Activated CD8-positive, alpha-beta memory T cell treated with anti-CD3 and anti-CD28 coated beads for 1 hour (primary cell): ENCODE measurements at regions not wholly inside any gene's neighbourhood (a gene's known extent, or its start where the extent isn't known, plus 50 kb on each side); places are given as distances from the start of the nearest gene placed in this dataset.

Experiments used
- DNase-seq, 2 donors: peaks; one replicate each; pipeline ENCODE4 v3.0.0-alpha.2; 2020; ENCODE audit warnings: low read depth in 1 of 2; ENCODE audit errors: extremely low read depth in 1 of 2

DNA sequence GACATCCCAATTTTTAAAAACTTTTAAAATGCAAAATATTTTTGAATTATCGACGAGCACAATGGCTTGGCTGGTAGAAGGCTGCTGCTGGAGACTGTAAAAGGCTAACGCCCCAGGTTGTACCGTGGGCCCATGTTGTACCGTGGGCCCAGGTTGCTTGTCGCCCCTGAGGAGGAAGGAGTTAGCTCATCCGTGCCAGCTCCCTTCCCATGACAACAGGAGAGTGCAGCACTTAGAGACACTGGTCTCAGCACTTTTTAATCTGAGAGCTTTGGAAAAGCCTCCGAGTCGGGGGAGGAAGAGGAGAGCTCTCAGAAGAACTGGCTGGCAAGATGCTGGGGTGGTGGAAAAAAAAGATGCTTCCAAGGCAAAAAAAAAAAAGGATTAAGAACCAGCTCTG lies 50.3 kb upstream of the CACNA1A start:
- no peak for DNase-seq
